ENCODE measurements at regions not wholly inside any gene's neighbourhood (a gene's known extent, or its start where the extent isn't known, plus 50 kb on each side); places are given as distances from the start of the nearest gene placed in this dataset.
A peak's percentile ranks its signal among the peaks of the same experiment; 100 is the strongest.
"Not testable (repeated sequence)": the region's sequence is repeated elsewhere in the genome, so short reads cannot be mapped to it uniquely, and the experiment has no call there.

DNA sequence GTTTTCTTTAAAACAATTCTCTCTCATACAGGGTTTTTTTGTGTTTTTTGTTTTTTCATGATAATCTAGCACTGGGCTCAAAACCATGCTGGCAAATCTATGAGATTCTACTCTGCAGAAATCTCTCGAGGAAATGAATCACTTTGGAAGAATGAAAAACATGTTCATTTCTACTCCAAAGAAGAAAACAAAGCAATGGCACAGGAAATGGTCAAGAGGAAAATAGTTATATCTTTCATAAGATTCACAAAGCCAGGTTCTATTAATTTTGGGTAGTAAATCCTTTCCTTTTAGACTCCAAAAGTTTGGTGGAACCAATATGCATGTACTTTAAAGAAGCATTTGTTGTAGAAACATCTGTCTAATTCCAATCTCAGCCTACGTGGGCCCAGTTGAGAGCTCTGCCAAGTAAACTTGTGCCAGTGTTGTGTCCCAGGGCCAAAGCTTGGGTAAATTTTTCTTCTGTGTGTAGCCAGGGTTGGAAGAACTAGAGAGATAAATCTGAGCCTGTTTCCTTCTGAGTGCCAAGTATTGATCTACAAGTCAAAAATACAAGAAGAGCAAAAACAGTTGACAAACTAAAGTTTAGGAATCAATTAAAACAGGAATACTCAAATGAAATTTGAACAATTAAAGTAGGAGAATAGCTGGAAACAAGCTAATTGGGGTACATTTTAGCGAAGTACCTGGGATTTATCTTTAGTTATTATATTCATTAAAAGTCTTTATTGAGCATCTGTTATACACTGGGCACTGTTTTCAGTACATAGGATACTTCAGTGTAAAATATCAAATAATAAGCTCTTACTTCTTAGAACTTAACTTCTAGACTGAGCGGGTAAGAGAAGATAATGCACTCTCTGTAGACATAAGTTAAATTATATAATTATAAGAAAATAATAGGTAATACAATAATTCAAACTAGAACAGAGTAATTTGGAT is 657.5 kb upstream of the NECTIN3 start:
- no peak overlapping the region for H3K4me3 ChIP-seq (ENCODE audit: low read length)
- no peaks in the 10 kb centered on the region for H3K36me3 ChIP-seq (ENCODE audit: insufficient read depth, low read length)
- H3K4me1 ChIP-seq (ENCODE audit: control insufficient read depth, insufficient read depth, low read length) = peaks cover 34% of the 10 kb centered on the region
- peak overlapping the region; percentile 43 for H3K4me2 ChIP-seq (ENCODE audit: low read length)
- no peaks in the 10 kb centered on the region for H3K27me3 ChIP-seq (ENCODE audit: control insufficient read depth, insufficient read depth, low read length)
- no peaks in the 10 kb centered on the region for H3K9me3 ChIP-seq (replicated peaks; ENCODE audit: low read length)
- H3K9ac ChIP-seq (ENCODE audit: low read depth, low read length) = peak overlapping the region; percentile 72

DNA sequence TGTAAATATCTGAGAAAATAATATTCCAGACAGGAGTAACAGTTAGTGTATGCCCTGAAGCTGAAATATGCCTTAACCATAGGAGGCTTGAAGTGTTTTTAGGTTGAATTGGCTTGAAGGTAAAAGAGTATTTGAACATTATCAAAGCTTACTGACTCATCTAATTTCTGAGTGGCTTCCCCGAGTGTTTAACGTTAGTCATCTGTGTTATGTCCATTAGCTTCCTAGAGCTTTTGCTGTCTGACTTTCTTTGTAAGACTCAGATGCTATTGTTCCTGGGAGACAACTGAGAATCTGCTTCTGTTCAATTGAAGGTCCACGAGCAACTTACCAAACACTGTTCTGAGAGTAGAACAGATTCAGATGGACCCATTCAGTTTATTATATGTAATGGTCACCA is 656.8 kb upstream of the NECTIN3 start:
- Histone ChIP-seq H3K36me3 (ENCODE audit: insufficient read depth, low read length) (no peaks in the 10 kb centered on the region), H3K4me1 (ENCODE audit: control insufficient read depth, insufficient read depth, low read length) (peaks cover 41% of the 10 kb centered on the region), H3K4me2 (ENCODE audit: low read length) (peak overlapping the region; percentile 2), H3K9me3 (replicated peaks; ENCODE audit: low read length) (no peaks in the 10 kb centered on the region), H3K27me3 (ENCODE audit: control insufficient read depth, insufficient read depth, low read length) (no peaks in the 10 kb centered on the region), H3K4me3 (ENCODE audit: low read length) (no peak overlapping the region), H3K9ac (ENCODE audit: low read depth, low read length) (peak overlapping the region; percentile 72)

DNA sequence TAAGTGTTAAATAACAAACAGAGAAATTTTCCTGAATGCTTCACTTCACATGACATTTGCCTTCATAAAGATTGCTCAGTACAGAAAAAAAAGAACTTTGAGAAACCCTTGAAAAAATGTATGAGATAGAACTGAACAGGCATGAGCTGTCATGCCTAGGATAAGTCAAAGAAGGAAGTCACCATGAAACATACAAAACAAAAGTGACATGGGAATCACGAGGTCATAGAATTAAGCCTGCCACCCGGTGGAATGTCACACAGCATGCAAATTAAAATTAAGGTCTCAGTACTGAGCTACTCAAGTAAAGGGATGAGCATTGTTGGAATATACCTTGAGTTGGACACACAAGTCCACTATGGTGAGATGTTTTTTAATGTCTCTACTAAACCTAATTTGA is 652.5 kb upstream of the NECTIN3 start:
- Histone ChIP-seq H3K9me3 (replicated peaks; ENCODE audit: low read length) (no peaks in the 10 kb centered on the region), H3K9ac (ENCODE audit: low read depth, low read length) (peak overlapping the region; percentile 73), H3K27me3 (ENCODE audit: control insufficient read depth, insufficient read depth, low read length) (no peaks in the 10 kb centered on the region), H3K4me2 (ENCODE audit: low read length) (peak overlapping the region; percentile 74), H3K4me3 (ENCODE audit: low read length) (no peak overlapping the region), H3K4me1 (ENCODE audit: control insufficient read depth, insufficient read depth, low read length) (peaks cover 41% of the 10 kb centered on the region), H3K36me3 (ENCODE audit: insufficient read depth, low read length) (no peaks in the 10 kb centered on the region)

DNA sequence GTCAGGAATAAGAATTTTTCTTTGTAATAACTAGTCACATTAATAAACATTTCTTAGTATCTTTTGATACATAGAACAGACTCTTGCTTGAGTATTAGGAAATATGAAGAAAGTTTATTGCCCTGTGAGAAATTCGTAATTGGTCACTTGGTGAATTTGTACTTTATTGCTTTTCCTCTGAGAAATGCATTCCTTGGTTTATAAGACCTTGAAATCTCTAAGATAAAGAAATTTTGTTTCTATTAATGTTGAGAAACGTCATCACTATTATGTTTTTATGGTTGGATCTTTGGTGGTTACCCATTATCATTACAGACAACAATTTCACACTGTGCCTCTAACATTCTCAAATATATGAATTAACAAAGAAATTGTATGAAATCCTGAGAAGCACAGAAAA is 652.0 kb upstream of the NECTIN3 start:
- H3K9ac ChIP-seq (ENCODE audit: low read depth, low read length) = peak overlapping the region; percentile 73
- no peaks in the 10 kb centered on the region for H3K36me3 ChIP-seq (ENCODE audit: insufficient read depth, low read length)
- peaks cover 36% of the 10 kb centered on the region for H3K4me1 ChIP-seq (ENCODE audit: control insufficient read depth, insufficient read depth, low read length)
- no peaks in the 10 kb centered on the region for H3K27me3 ChIP-seq (ENCODE audit: control insufficient read depth, insufficient read depth, low read length)
- no peak overlapping the region for H3K4me3 ChIP-seq (ENCODE audit: low read length)
- no peaks in the 10 kb centered on the region for H3K9me3 ChIP-seq (replicated peaks; ENCODE audit: low read length)
- peak overlapping the region; percentile 74 for H3K4me2 ChIP-seq (ENCODE audit: low read length)

DNA sequence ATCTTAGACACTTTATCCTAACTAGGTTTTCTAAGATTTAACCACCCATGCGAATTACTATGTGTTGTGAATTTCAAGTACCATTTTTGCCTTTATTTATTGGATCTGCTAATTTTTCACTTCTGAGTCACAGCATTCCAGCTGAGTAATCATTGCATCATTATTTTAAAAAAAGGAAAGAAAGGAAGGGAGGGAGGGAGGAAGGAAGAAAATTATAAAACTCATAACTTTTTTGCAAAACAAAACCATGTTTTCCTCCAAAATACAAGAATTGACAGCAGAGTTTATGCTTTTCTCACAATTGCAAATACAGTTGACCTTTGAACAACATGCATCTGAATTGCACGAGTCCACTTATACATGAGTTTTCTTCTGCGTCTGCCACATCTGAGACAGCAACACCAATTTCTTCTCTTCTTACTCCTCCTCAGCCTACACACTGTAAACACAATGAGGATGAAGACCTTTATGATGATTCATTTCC is 651.4 kb upstream of the NECTIN3 start:
- Histone ChIP-seq H3K9me3 (replicated peaks; ENCODE audit: low read length) (no peaks in the 10 kb centered on the region), H3K4me1 (ENCODE audit: control insufficient read depth, insufficient read depth, low read length) (peaks cover 30% of the 10 kb centered on the region), H3K9ac (ENCODE audit: low read depth, low read length) (peak overlapping the region; percentile 73), H3K36me3 (ENCODE audit: insufficient read depth, low read length) (no peaks in the 10 kb centered on the region), H3K4me3 (ENCODE audit: low read length) (peak overlapping the region; percentile 54), H3K4me2 (ENCODE audit: low read length) (peak overlapping the region; percentile 74), H3K27me3 (ENCODE audit: control insufficient read depth, insufficient read depth, low read length) (no peaks in the 10 kb centered on the region)

DNA sequence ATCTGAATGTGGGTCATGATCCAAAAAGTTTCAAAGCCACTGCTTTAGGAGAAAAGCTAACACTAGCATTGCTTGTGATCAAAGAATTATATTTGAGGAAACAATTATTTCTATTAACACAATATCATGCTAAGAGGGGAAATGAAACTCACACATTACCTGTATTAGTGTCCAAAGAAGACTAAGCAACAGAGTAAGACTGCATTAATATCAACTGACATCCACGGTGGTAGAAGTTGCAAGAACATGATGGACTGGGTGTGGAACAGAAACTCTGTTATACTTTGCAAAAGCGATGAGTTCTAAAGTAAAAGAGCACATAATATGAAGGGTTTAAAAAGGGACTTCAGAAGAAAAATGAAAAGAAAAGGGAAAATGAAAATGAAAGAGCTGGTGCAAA is 648.3 kb upstream of the NECTIN3 start:
- H3K27me3 ChIP-seq (ENCODE audit: control insufficient read depth, insufficient read depth, low read length) = no peaks in the 10 kb centered on the region
- no peak overlapping the region for H3K4me3 ChIP-seq (ENCODE audit: low read length)
- H3K36me3 ChIP-seq (ENCODE audit: insufficient read depth, low read length) = no peaks in the 10 kb centered on the region
- H3K4me2 ChIP-seq (ENCODE audit: low read length) = no peak overlapping the region
- H3K9ac ChIP-seq (ENCODE audit: low read depth, low read length) = no peak overlapping the region
- no peaks in the 10 kb centered on the region for H3K9me3 ChIP-seq (replicated peaks; ENCODE audit: low read length)
- H3K4me1 ChIP-seq (ENCODE audit: control insufficient read depth, insufficient read depth, low read length) = peaks cover 23% of the 10 kb centered on the region

DNA sequence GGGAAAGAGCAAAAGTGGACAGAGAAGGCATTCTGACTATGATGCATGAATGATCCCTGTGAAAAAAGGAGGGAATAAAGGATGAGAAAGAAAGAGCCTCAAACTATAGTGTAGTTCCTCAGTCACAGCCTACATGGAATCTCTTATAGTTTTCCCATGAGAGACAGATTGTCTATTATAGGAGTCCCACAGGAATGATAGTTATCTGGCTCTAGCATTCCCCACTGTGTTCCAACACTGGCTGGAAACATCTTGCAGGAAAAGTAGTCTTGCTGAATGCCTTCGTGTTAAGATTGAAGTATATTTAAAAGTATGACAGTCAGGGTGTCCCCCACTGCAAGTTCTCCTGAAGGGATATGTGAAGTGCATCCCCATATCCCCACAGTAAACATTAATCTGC is 641.5 kb upstream of the NECTIN3 start:
- Histone ChIP-seq H3K9ac (ENCODE audit: low read depth, low read length) (no peak overlapping the region), H3K36me3 (ENCODE audit: insufficient read depth, low read length) (no peaks in the 10 kb centered on the region), H3K27me3 (ENCODE audit: control insufficient read depth, insufficient read depth, low read length) (no peaks in the 10 kb centered on the region), H3K4me3 (ENCODE audit: low read length) (no peak overlapping the region), H3K4me1 (ENCODE audit: control insufficient read depth, insufficient read depth, low read length) (no peaks in the 10 kb centered on the region), H3K4me2 (ENCODE audit: low read length) (no peak overlapping the region), H3K9me3 (replicated peaks; ENCODE audit: low read length) (no peaks in the 10 kb centered on the region)

DNA sequence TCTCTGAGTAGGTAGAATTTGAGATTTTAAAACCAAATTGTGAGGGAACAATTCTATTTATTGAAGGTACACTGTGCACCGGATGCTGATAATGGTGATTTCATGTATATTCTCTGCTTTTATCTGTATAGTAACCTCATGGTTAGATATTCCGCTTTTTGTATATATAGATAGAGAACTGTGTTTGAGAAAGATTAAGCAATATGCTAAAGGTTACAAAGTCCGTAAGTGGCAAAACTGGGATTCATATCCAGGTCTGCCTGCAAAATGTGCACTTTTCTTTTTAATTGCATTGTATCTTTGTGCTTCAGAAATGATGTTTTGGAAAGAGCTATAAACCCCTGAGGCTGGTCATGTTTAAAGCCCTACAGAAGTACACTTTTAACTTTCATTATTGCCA is 635.4 kb upstream of the NECTIN3 start:
- Histone ChIP-seq H3K4me3 (ENCODE audit: low read length) (no peak overlapping the region), H3K9me3 (replicated peaks; ENCODE audit: low read length) (no peaks in the 10 kb centered on the region), H3K27me3 (ENCODE audit: control insufficient read depth, insufficient read depth, low read length) (no peaks in the 10 kb centered on the region), H3K9ac (ENCODE audit: low read depth, low read length) (no peak overlapping the region), H3K4me1 (ENCODE audit: control insufficient read depth, insufficient read depth, low read length) (no peaks in the 10 kb centered on the region), H3K36me3 (ENCODE audit: insufficient read depth, low read length) (no peaks in the 10 kb centered on the region), H3K4me2 (ENCODE audit: low read length) (no peak overlapping the region)

DNA sequence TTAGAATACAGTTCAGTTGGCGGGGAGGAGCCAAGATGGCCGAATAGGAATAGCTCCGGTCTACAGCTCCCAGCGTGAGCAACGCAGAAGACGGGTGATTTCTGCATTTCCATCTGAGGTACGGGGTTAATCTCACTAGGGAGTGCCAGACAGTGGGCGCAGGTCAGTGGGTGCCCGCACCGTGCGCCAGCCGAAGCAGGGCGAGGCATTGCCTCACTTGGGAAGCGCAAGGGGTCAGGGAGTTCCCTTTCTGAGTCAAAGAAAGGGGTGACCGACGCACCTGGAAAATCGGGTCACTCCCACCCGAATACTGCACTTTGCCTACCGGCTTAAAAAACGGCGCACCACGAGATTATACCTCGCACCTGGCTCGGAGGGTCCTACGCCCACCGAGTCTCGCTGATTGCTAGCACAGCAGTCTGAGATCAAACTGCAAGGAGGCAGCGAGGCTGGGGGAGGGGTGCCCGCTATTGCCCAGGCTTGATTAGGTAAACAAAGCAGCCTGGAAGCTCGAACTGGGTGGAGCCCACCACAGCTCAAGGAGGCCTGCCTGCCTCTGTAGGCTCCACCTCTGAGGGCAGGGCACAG is 631.5 kb upstream of the NECTIN3 start:
- not testable (repeated sequence) for H3K4me2 ChIP-seq (ENCODE audit: low read length); H3K36me3 ChIP-seq (ENCODE audit: insufficient read depth, low read length); H3K9ac ChIP-seq (ENCODE audit: low read depth, low read length); H3K4me1 ChIP-seq (ENCODE audit: control insufficient read depth, insufficient read depth, low read length); H3K27me3 ChIP-seq (ENCODE audit: control insufficient read depth, insufficient read depth, low read length); H3K4me3 ChIP-seq (ENCODE audit: low read length); H3K9me3 ChIP-seq (replicated peaks; ENCODE audit: low read length)

DNA sequence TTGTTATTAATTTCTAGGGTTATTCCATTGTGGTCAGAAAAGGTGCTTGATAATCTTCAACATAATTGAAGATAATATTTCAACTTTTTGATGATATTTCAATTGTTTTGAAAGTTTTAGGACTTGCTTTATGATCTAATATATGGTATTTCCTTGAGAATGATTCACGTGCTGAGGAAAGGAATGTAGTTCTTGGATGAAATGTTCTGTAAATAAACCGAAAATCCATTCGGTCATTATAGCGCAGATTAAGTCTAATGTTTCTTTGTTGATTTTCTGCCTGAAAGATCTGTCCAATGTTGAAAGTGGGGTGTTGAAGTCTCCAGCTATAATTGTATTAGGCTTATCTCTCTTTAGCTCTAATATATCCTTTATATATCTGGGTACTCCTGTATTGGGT is 617.5 kb upstream of the NECTIN3 start:
- Histone ChIP-seq H3K4me3 (ENCODE audit: low read length) (no peak overlapping the region), H3K27me3 (ENCODE audit: control insufficient read depth, insufficient read depth, low read length) (no peaks in the 10 kb centered on the region), H3K4me1 (ENCODE audit: control insufficient read depth, insufficient read depth, low read length) (no peaks in the 10 kb centered on the region), H3K36me3 (ENCODE audit: insufficient read depth, low read length) (no peaks in the 10 kb centered on the region), H3K4me2 (ENCODE audit: low read length) (no peak overlapping the region), H3K9me3 (replicated peaks; ENCODE audit: low read length) (no peaks in the 10 kb centered on the region), H3K9ac (ENCODE audit: low read depth, low read length) (no peak overlapping the region)

DNA sequence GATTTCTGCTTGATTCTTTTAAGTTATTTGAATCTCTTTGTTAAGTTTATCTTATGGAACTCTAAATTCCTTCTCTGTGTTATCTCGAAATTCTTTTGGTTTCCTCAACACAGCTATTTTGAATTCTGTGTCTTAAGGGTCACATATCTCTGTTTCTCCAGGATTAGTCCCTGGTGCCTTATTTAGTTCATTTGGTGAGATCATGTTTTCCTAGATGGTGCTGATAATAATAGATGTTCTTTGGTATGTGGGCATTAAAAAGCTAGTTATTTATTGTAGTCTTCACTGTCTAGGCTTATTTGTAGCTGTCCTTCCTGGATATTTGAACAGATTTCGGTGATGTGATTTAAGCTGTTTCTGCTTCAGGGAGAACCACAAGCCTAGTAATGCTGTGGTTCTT is 615.6 kb upstream of the NECTIN3 start:
- no peaks in the 10 kb centered on the region for H3K27me3 ChIP-seq (ENCODE audit: control insufficient read depth, insufficient read depth, low read length)
- no peak overlapping the region for H3K4me3 ChIP-seq (ENCODE audit: low read length)
- no peak overlapping the region for H3K4me2 ChIP-seq (ENCODE audit: low read length)
- no peaks in the 10 kb centered on the region for H3K9me3 ChIP-seq (replicated peaks; ENCODE audit: low read length)
- H3K36me3 ChIP-seq (ENCODE audit: insufficient read depth, low read length) = no peaks in the 10 kb centered on the region
- H3K9ac ChIP-seq (ENCODE audit: low read depth, low read length) = no peak overlapping the region
- H3K4me1 ChIP-seq (ENCODE audit: control insufficient read depth, insufficient read depth, low read length) = no peaks in the 10 kb centered on the region
